ENCODE measurements at regions not wholly inside any gene's neighbourhood (a gene's known extent, or its start where the extent isn't known, plus 50 kb on each side); places are given as distances from the start of the nearest gene placed in this dataset.

DNA sequence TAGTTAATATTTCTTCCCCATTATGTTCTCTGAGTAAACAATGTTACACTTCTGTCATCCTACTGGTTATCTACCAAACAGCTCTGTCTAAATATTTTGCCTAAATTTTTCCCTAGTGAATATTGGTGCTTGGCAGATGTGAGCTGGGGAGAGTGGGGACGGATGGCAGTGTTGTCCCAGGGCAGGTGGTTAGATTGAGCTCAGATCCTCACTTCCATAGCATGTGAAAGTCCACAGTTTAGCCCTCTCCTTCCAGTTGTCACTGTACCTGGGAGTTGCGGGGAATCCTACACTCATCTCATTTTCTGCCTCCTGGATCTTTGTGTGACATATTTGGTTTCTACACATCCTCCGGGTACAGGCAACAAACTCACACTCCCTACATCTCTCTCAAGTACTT lies 484.9 kb downstream of the EPM2A start:
- H3K36me3 ChIP-seq (ENCODE audit: control insufficient read depth, insufficient read depth, low read length) = no peaks in the 10 kb centered on the region
- ATAC-seq (no peak), DNase-seq (ENCODE audit: low read depth, low spot score) (no peak)
- no peak overlapping the region for H3K4me3 ChIP-seq (ENCODE audit: low read depth in 2 of 2, low read length in 2 of 2)
- H3K27ac ChIP-seq (ENCODE audit: low read length) = no peak overlapping the region
- BruUV-seq (replicated peaks) = no TSS peak
- CTCF ChIA-PET = no interaction called here
- no peaks in the 10 kb centered on the region; the same call in 1 of the 2 replicates for H3K9me3 ChIP-seq (ENCODE audit: control insufficient read depth, insufficient read depth, low read depth, low read length)
- POLR2A ChIA-PET = no interaction called here
- H3K27me3 ChIP-seq (ENCODE audit: control insufficient read depth, insufficient read depth, low read length) = no peaks in the 10 kb centered on the region
- intact Hi-C loops (cut with micrococcal nuclease; ENCODE audit: unreplicated experiment) (no loop called here), in situ Hi-C loops (cut with HindIII; ENCODE audit: low pct_unique_long_range_greater_than_20kb, low sequenced_read_pairs) (no loop called here)
- TF ChIP-seq, protein P1, sequence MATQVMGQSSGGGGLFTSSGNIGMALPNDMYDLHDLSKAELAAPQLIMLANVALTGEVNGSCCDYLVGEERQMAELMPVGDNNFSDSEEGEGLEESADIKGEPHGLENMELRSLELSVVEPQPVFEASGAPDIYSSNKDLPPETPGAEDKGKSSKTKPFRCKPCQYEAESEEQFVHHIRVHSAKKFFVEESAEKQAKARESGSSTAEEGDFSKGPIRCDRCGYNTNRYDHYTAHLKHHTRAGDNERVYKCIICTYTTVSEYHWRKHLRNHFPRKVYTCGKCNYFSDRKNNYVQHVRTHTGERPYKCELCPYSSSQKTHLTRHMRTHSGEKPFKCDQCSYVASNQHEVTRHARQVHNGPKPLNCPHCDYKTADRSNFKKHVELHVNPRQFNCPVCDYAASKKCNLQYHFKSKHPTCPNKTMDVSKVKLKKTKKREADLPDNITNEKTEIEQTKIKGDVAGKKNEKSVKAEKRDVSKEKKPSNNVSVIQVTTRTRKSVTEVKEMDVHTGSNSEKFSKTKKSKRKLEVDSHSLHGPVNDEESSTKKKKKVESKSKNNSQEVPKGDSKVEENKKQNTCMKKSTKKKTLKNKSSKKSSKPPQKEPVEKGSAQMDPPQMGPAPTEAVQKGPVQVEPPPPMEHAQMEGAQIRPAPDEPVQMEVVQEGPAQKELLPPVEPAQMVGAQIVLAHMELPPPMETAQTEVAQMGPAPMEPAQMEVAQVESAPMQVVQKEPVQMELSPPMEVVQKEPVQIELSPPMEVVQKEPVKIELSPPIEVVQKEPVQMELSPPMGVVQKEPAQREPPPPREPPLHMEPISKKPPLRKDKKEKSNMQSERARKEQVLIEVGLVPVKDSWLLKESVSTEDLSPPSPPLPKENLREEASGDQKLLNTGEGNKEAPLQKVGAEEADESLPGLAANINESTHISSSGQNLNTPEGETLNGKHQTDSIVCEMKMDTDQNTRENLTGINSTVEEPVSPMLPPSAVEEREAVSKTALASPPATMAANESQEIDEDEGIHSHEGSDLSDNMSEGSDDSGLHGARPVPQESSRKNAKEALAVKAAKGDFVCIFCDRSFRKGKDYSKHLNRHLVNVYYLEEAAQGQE (IDR thresholded peaks at IDR 0.05; ENCODE audit: insufficient read depth in 1 of 2, low read depth in 2 of 2, low read length in 1 of 2) = no peak
- TF ChIP-seq POLR2AphosphoS5 (IDR thresholded peaks at IDR 0.05; ENCODE audit: low read depth, low read length) = no peak
- no peak for TF ChIP-seq SIN3A (IDR thresholded peaks at IDR 0.05; ENCODE audit: borderline replicate concordance, insufficient read depth, low read depth, low read length)
- TF ChIP-seq TCF7L2 (IDR thresholded peaks at IDR 0.05; ENCODE audit: low read depth, low read length) = no peak
- TF ChIP-seq, protein P2, sequence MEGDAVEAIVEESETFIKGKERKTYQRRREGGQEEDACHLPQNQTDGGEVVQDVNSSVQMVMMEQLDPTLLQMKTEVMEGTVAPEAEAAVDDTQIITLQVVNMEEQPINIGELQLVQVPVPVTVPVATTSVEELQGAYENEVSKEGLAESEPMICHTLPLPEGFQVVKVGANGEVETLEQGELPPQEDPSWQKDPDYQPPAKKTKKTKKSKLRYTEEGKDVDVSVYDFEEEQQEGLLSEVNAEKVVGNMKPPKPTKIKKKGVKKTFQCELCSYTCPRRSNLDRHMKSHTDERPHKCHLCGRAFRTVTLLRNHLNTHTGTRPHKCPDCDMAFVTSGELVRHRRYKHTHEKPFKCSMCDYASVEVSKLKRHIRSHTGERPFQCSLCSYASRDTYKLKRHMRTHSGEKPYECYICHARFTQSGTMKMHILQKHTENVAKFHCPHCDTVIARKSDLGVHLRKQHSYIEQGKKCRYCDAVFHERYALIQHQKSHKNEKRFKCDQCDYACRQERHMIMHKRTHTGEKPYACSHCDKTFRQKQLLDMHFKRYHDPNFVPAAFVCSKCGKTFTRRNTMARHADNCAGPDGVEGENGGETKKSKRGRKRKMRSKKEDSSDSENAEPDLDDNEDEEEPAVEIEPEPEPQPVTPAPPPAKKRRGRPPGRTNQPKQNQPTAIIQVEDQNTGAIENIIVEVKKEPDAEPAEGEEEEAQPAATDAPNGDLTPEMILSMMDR (IDR thresholded peaks at IDR 0.05) = no peak
- H3K4me1 ChIP-seq (ENCODE audit: control insufficient read depth, insufficient read depth, low read length) = no peaks in the 10 kb centered on the region

DNA sequence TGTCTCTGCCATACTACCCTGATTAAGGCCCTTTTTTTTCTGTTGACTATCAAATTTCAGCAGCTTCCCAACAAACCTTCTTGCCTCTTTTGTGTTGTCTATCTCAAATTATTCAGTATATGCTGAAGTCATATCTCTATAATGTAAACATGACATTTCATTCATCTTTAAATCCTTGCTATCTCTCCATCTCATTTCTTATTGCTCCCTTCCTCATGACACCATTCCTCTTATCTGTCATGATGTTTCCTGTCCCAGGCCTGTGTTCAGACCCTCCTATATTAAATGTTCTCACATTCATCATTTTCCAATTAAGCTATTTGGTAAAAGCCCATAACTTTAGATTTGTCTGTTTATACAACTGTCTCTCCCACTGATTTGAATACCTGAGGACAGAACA lies 482.6 kb downstream of the EPM2A start:
- H3K4me1 ChIP-seq (ENCODE audit: control insufficient read depth, insufficient read depth, low read length) = no peaks in the 10 kb centered on the region
- no peak overlapping the region for H3K27ac ChIP-seq (ENCODE audit: low read length)
- CTCF ChIA-PET = no interaction called here
- no peak overlapping the region for H3K4me3 ChIP-seq (ENCODE audit: low read depth in 2 of 2, low read length in 2 of 2)
- POLR2A ChIA-PET = no interaction called here
- H3K27me3 ChIP-seq (ENCODE audit: control insufficient read depth, insufficient read depth, low read length) = no peaks in the 10 kb centered on the region
- intact Hi-C loops (cut with micrococcal nuclease; ENCODE audit: unreplicated experiment) = no loop called here
- in situ Hi-C loops (cut with HindIII; ENCODE audit: low pct_unique_long_range_greater_than_20kb, low sequenced_read_pairs) = no loop called here
- TF ChIP-seq, protein P1 (IDR thresholded peaks at IDR 0.05; ENCODE audit: insufficient read depth in 1 of 2, low read depth in 2 of 2, low read length in 1 of 2) = no peak
- TF ChIP-seq SIN3A (IDR thresholded peaks at IDR 0.05; ENCODE audit: borderline replicate concordance, insufficient read depth, low read depth, low read length) = no peak
- no peak for TF ChIP-seq POLR2AphosphoS5 (IDR thresholded peaks at IDR 0.05; ENCODE audit: low read depth, low read length)
- TF ChIP-seq, protein P2 (IDR thresholded peaks at IDR 0.05) = no peak
- H3K36me3 ChIP-seq (ENCODE audit: control insufficient read depth, insufficient read depth, low read length) = no peaks in the 10 kb centered on the region
- no peak for DNase-seq (ENCODE audit: low read depth, low spot score)
- no TSS peak for BruUV-seq (replicated peaks)
- H3K9me3 ChIP-seq (ENCODE audit: control insufficient read depth, insufficient read depth, low read depth, low read length) = no peaks in the 10 kb centered on the region; the same call in 1 of the 2 replicates
- ATAC-seq = no peak
